H9 (cell line): ENCODE measurements at regions not wholly inside any gene's neighbourhood (a gene's known extent, or its start where the extent isn't known, plus 50 kb on each side); places are given as distances from the start of the nearest gene placed in this dataset.
"Not testable (repeated sequence)": the region's sequence is repeated elsewhere in the genome, so short reads cannot be mapped to it uniquely, and the experiment has no call there.

ENCODE experiments used
- DNase-seq: peaks from one replicate; pipeline ENCODE4 v3.0.0-alpha.2; 2017
- H2AFZ ChIP-seq: one replicate; pipeline ENCODE4 v1.6.1; 2013; ENCODE audit warnings: mild to moderate bottlenecking, low read length, control low read depth, moderate library complexity
- H2AK5ac ChIP-seq: 2 replicates; pipeline ENCODE4 v1.6.1; 2013; ENCODE audit warnings: low read length, control low read depth, mixed read lengths; ENCODE audit not compliant: insufficient read length
- H2BK120ac ChIP-seq: one replicate; pipeline ENCODE4 v1.6.1; 2013; ENCODE audit warnings: low read depth, mild to moderate bottlenecking, low read length, control low read depth, inconsistent platforms; ENCODE audit not compliant: poor library complexity, severe bottlenecking
- H2BK12ac ChIP-seq: 2 replicates; pipeline ENCODE4 v1.6.1; 2013; ENCODE audit warnings: low read length, control low read depth, mixed read lengths, low read depth; ENCODE audit not compliant: insufficient read length
- H2BK15ac ChIP-seq: 2 replicates; pipeline ENCODE4 v1.6.1; 2013; ENCODE audit warnings: low read depth, low read length, control low read depth
- H2BK20ac ChIP-seq: one replicate; pipeline ENCODE4 v1.6.1; 2013; ENCODE audit warnings: low read depth, mild to moderate bottlenecking, low read length, control low read depth, inconsistent platforms; ENCODE audit not compliant: poor library complexity, severe bottlenecking
- H2BK5ac ChIP-seq: 2 replicates; pipeline ENCODE4 v1.6.1; 2013; ENCODE audit warnings: low read length, control low read depth, mixed read lengths; ENCODE audit not compliant: insufficient read length
- H3K14ac ChIP-seq: 2 replicates; pipeline ENCODE4 v1.6.1; 2013; ENCODE audit warnings: low read length, control low read depth; ENCODE audit not compliant: insufficient read depth
- H3K18ac ChIP-seq: 2 replicates; pipeline ENCODE4 v1.6.1; 2013; ENCODE audit warnings: low read depth, mild to moderate bottlenecking, mixed read lengths, low read length, control low read depth; ENCODE audit not compliant: insufficient read length
- H3K23ac ChIP-seq: 2 replicates; pipeline ENCODE4 v1.6.1; 2013; ENCODE audit warnings: low read length, control low read depth, mixed read lengths, low read depth; ENCODE audit not compliant: insufficient read length
- H3K23me2 ChIP-seq: 2 replicates; pipeline ENCODE4 v1.6.1; 2013; ENCODE audit warnings: low read depth, mild to moderate bottlenecking, mixed read lengths, low read length, control low read depth; ENCODE audit not compliant: insufficient read length, poor library complexity, severe bottlenecking
- H3K27ac ChIP-seq: 2 replicates; pipeline ENCODE4 v1.5.1; 2013; ENCODE audit warnings: low read length, control low read depth, mixed read lengths, low read depth; ENCODE audit not compliant: insufficient read length
- H3K27me3 ChIP-seq: 2 replicates; pipeline ENCODE4 v1.6.1; 2013; ENCODE audit warnings: low read length, control low read depth, inconsistent platforms; ENCODE audit not compliant: insufficient read depth
- H3K4ac ChIP-seq: 2 replicates; pipeline ENCODE4 v1.6.1; 2013; ENCODE audit warnings: low read depth, mild to moderate bottlenecking, control low read depth, inconsistent platforms, low read length, moderate library complexity
- H3K4me1 ChIP-seq: 2 replicates; pipeline ENCODE4 v1.6.1; 2013; ENCODE audit warnings: low read length, control low read depth, inconsistent platforms; ENCODE audit not compliant: insufficient read depth
- H3K4me2 ChIP-seq: 2 replicates; pipeline ENCODE4 v1.6.1; 2013; ENCODE audit warnings: low read length, control low read depth, mixed read lengths; ENCODE audit not compliant: insufficient read length, insufficient read depth
- H3K56ac ChIP-seq: 2 replicates; pipeline ENCODE4 v1.6.1; 2013; ENCODE audit warnings: low read depth, mild to moderate bottlenecking, mixed read lengths, low read length, control low read depth; ENCODE audit not compliant: insufficient read length
- H3K79me1 ChIP-seq: 2 replicates; pipeline ENCODE4 v1.6.1; 2013; ENCODE audit warnings: low read depth, mild to moderate bottlenecking, moderate library complexity, low read length, control low read depth, inconsistent platforms; ENCODE audit not compliant: insufficient read depth, poor library complexity, severe bottlenecking
- H3K79me2 ChIP-seq: 2 replicates; pipeline ENCODE4 v1.6.1; 2013; ENCODE audit warnings: low read length, control low read depth, inconsistent platforms; ENCODE audit not compliant: insufficient read depth
- H3K9ac ChIP-seq: 2 replicates; pipeline ENCODE4 v1.6.1; 2013; ENCODE audit warnings: low read length, control low read depth, mixed read lengths; ENCODE audit not compliant: insufficient read length; ENCODE audit errors: extremely low read depth
- H3K9me3 ChIP-seq: one replicate; pipeline ENCODE4 v1.6.1; 2013; ENCODE audit warnings: low read depth, low read length, inconsistent platforms; ENCODE audit not compliant: control insufficient read depth
- H3T11ph ChIP-seq: one replicate; pipeline ENCODE4 v1.6.1; 2013; ENCODE audit warnings: mild to moderate bottlenecking, low read length, control low read depth, inconsistent platforms
- H4K20me1 ChIP-seq: one replicate; pipeline ENCODE4 v1.6.1; 2013; ENCODE audit not compliant: control insufficient read depth, insufficient read length, insufficient read depth
- H4K5ac ChIP-seq: 2 replicates; pipeline ENCODE4 v1.6.1; 2013; ENCODE audit warnings: low read depth, mild to moderate bottlenecking, mixed read lengths, low read length, control low read depth; ENCODE audit not compliant: insufficient read length
- H4K8ac ChIP-seq: replicated peaks from 2 replicates; pipeline ENCODE4 v1.6.1; 2013; ENCODE audit warnings: low read length, control low read depth, mixed read lengths, low read depth; ENCODE audit not compliant: insufficient read length
- H4K91ac ChIP-seq: 2 replicates; pipeline ENCODE4 v1.6.1; 2013; ENCODE audit warnings: low read depth, mild to moderate bottlenecking, moderate library complexity, mixed read lengths, low read length, control low read depth; ENCODE audit not compliant: insufficient read length
- H3K27ac Mint-ChIP-seq, 3 experiments: 2 replicates in 2 of 3; 3 replicates in 1 of 3; pipeline ENCODE4 v1.8.0; 2020 to 2021; ENCODE audit warnings: mixed read lengths in 3 of 3, mild to moderate bottlenecking in 1 of 3, moderate library complexity in 1 of 3
- H3K27me3 Mint-ChIP-seq: 2 replicates; pipeline ENCODE4 v1.8.0; 2021; ENCODE audit warnings: low read depth, mild to moderate bottlenecking, moderate library complexity, mixed read lengths
- H3K36me3 Mint-ChIP-seq, 3 experiments: 2 replicates in 2 of 3; 3 replicates in 1 of 3; pipeline ENCODE4 v1.8.0; 2020 to 2021; ENCODE audit warnings: low read depth in 3 of 3, mixed read lengths in 3 of 3; ENCODE audit not compliant: insufficient read depth in 1 of 3
- H3K4me1 Mint-ChIP-seq, 2 experiments: 2 replicates each; pipeline ENCODE4 v1.8.0; 2020; ENCODE audit warnings: mixed read lengths in 2 of 2
- H3K4me3 Mint-ChIP-seq, 2 experiments: 2 replicates in 1 of 2; 3 replicates in 1 of 2; pipeline ENCODE4 v1.8.0; 2020 to 2021; ENCODE audit warnings: mild to moderate bottlenecking in 2 of 2, mixed read lengths in 2 of 2, moderate library complexity in 1 of 2
- H3K9me3 Mint-ChIP-seq, 2 experiments: 2 replicates in 1 of 2; 3 replicates in 1 of 2; pipeline ENCODE4 v1.8.0; 2020; ENCODE audit warnings: mild to moderate bottlenecking in 2 of 2, mixed read lengths in 2 of 2, moderate library complexity in 1 of 2
- CTCF ChIP-seq: fragments of 200-600 bp; sonication (generic); conservative IDR thresholded peaks from 3 replicates; pipeline ENCODE4 v1.8.0; 2021; ENCODE audit warnings: antibody characterized with exemption, mild to moderate bottlenecking
- WGBS: extraction: QIAGEN DNeasy Blood & Tissue Kit; methylation state at CpG from one replicate; pipeline ENCODE4 v1.1.7; 2013; ENCODE audit warnings: missing lambda C conversion rate, low lambda C conversion rate, mixed read lengths; ENCODE audit not compliant: insufficient read length; ENCODE audit errors: extremely low coverage; 5-methylcytosine and 5-hydroxymethylcytosine counted together

- Histone ChIP-seq H3K4ac (no peak overlapping the region), H4K8ac (no peak overlapping the region), H3K23me2 (no peaks in the 10 kb centered on the region), H2AFZ (no peak overlapping the region), H3K18ac (no peak overlapping the region), H3K4me2 (no peak overlapping the region), H4K91ac (no peak overlapping the region), H2AK5ac (no peak overlapping the region), H3K9me3 (no peaks in the 10 kb centered on the region), H3K56ac (no peak overlapping the region), H3K14ac (no peak overlapping the region), H3K23ac (no peak overlapping the region), H3K79me1 (no peaks in the 10 kb centered on the region), H2BK20ac (no peak overlapping the region), H4K5ac (no peak overlapping the region), H3K79me2 (no peaks in the 10 kb centered on the region), H3K4me1 (peaks cover 6% of the 10 kb centered on the region; the same call in 1 of the 2 replicates), H3K9ac (no peak overlapping the region), H2BK12ac (no peak overlapping the region), H3T11ph (no peak overlapping the region), H2BK120ac (no peak overlapping the region), H3K27ac (no peak overlapping the region), H2BK15ac (no peak overlapping the region), H3K27me3 (no peaks in the 10 kb centered on the region), H2BK5ac (no peak overlapping the region), H4K20me1 (no peaks in the 10 kb centered on the region)
- DNase-seq, result no peak
- Mint-ChIP-seq H3K9me3 (peaks cover 11 to 21% of the 10 kb centered on the region in 2 experiments), H3K4me3 (no peak overlapping the region), H3K27me3 (peaks cover 6% of the 10 kb centered on the region), H3K36me3 (peaks cover 0 to 8% (median 6%) of the 10 kb centered on the region in 3 experiments; a peak in 5 of 7 replicates), H3K27ac (no peak overlapping the region), H3K4me1 (peaks cover 33 to 45% of the 10 kb centered on the region in 2 experiments)
- no CpG with 5 or more reads among the region's 4 CpGs for WGBS
- no peak for TF ChIP-seq CTCF
Measured at GRCh38 chr21:38639571-38640354, 141.5 kb upstream of the ERG start.

DNA sequence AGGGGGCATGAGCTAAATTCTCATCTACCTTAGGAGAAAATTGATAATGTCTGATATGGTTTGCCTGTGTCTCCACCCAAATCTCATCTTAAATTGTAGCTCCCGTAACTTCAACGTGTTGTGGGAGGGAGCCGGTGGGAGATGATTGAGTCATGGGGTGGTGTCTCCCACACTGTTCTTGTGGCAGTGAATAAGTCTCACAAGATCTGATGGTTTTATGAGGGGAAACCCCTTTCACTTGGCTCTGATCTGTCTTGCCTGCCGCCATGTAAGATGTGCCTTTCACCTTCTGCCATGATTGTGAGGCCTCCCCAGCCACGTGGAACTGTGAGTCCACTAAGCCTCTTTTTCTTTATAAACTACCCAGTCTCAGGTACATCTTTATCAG is 142.1 kb upstream of the ERG start:
- H4K91ac ChIP-seq, H2AK5ac ChIP-seq, H3K56ac ChIP-seq, H4K20me1 ChIP-seq, H2BK15ac ChIP-seq, H2BK120ac ChIP-seq, H3K79me2 ChIP-seq, H3K4me1 ChIP-seq, H3K79me1 ChIP-seq, H3K36me3 Mint-ChIP-seq, H3K14ac ChIP-seq, H2AFZ ChIP-seq, H3K27me3 ChIP-seq, H3K23me2 ChIP-seq, DNase-seq, H2BK5ac ChIP-seq, H3K4me3 Mint-ChIP-seq, H3K27ac ChIP-seq, H4K8ac ChIP-seq, H3K27me3 Mint-ChIP-seq, H3K9me3 ChIP-seq, H3K4ac ChIP-seq, H3K4me2 ChIP-seq, H3K27ac Mint-ChIP-seq, H3T11ph ChIP-seq, H2BK20ac ChIP-seq, H2BK12ac ChIP-seq, H4K5ac ChIP-seq, H3K23ac ChIP-seq, H3K18ac ChIP-seq, H3K9ac ChIP-seq: not testable (repeated sequence)
- no CpG with 5 or more reads among the region's 5 CpGs for WGBS
- Mint-ChIP-seq H3K9me3 (peaks cover 9 to 19% of the 10 kb centered on the region in 2 experiments), H3K4me1 (peaks cover 33 to 45% of the 10 kb centered on the region in 2 experiments)
